H1 (cell line): ENCODE measurements at regions not wholly inside any gene's neighbourhood (a gene's known extent, or its start where the extent isn't known, plus 50 kb on each side); places are given as distances from the start of the nearest gene placed in this dataset.

Source experiments
- CTCF ChIA-PET: fragments of 300-600 bp; sonication (Branson Sonifier 250); formaldehyde crosslinking; loops from one replicate; lab custom pipeline; 2021; ENCODE audit not compliant: partially characterized antibody; lab: Charles Lee
- POLR2A ChIA-PET: fragments of 300-600 bp; sonication (Branson Sonifier 250); formaldehyde crosslinking; loops from one replicate; lab custom pipeline; 2021; ENCODE audit warnings: inconsistent platforms; ENCODE audit not compliant: partially characterized antibody; lab: Charles Lee
- DNase-seq, 2 experiments: peaks; one replicate each; pipeline versions ENCODE4 v3.0.0 to v3.0.0-alpha.2; 2010 to 2022; ENCODE audit warnings: low spot score in 2 of 2, low read depth in 1 of 2, mixed read lengths in 1 of 2
- FAIRE-seq: peaks from 2 replicates; lab custom pipeline; 2011; peaks lifted over from hg19 to GRCh38; lab: Jason Lieb, UNC
- H2AFZ ChIP-seq: 2 replicates; pipeline ENCODE4 v1.8.1; 2012; ENCODE audit warnings: low read length, inconsistent platforms
- H2AK5ac ChIP-seq: 2 replicates; pipeline ENCODE4 v1.6.1; 2013; ENCODE audit warnings: low read depth, low read length
- H2BK120ac ChIP-seq: replicated peaks from 2 replicates; pipeline ENCODE3; 2013; ENCODE audit warnings: low read depth, low read length, inconsistent platforms
- H2BK12ac ChIP-seq: 2 replicates; pipeline ENCODE4 v1.6.1; 2013; ENCODE audit warnings: low read depth, low read length
- H2BK15ac ChIP-seq: 2 replicates; pipeline ENCODE4 v1.6.1; 2013; ENCODE audit warnings: low read length
- H2BK20ac ChIP-seq: 2 replicates; pipeline ENCODE4 v1.6.1; 2013; ENCODE audit warnings: low read length
- H2BK5ac ChIP-seq: 2 replicates; pipeline ENCODE4 v1.6.1; 2013; ENCODE audit warnings: low read depth, low read length
- H3K14ac ChIP-seq: 2 replicates; pipeline ENCODE4 v1.6.1; 2013; ENCODE audit warnings: inconsistent platforms; ENCODE audit not compliant: insufficient read length
- H3K18ac ChIP-seq: 2 replicates; pipeline ENCODE4 v1.6.1; 2013; ENCODE audit warnings: low read length; ENCODE audit errors: extremely low read depth
- H3K23ac ChIP-seq: 2 replicates; pipeline ENCODE4 v1.6.1; 2013; ENCODE audit warnings: inconsistent platforms; ENCODE audit not compliant: insufficient read length
- H3K23me2 ChIP-seq: 2 replicates; pipeline ENCODE4 v1.6.1; 2013; ENCODE audit warnings: low read depth, low read length
- H3K27ac ChIP-seq: 2 replicates; pipeline ENCODE4 v1.6.1; 2011; ENCODE audit warnings: low read depth, low read length, inconsistent platforms
- H3K27me3 ChIP-seq, 4 experiments: replicated peaks in 1 of 4; 1 replicate in 1 of 4; 2 replicates in 3 of 4; pipeline versions ENCODE4 v1.6.1 to v1.8.1; 2011 to 2013; ENCODE audit warnings: low read length in 3 of 4, mild to moderate bottlenecking in 3 of 4, inconsistent platforms in 2 of 4, mixed read lengths in 2 of 4, moderate library complexity in 1 of 4; ENCODE audit not compliant: control insufficient read depth in 3 of 4, insufficient read depth in 3 of 4; ENCODE audit errors: extremely low read depth in 1 of 4
- H3K36me3 ChIP-seq, 4 experiments: 2 replicates each; pipeline versions ENCODE4 v1.6.1 to v1.8.1; 2011 to 2013; ENCODE audit warnings: mild to moderate bottlenecking in 4 of 4, low read length in 3 of 4, moderate library complexity in 2 of 4, control low read depth in 1 of 4, inconsistent platforms in 1 of 4; ENCODE audit not compliant: insufficient read depth in 4 of 4, control insufficient read depth in 2 of 4
- H3K4ac ChIP-seq: replicated peaks from 2 replicates; pipeline ENCODE3; 2013; ENCODE audit warnings: low read length, low read depth, mixed read lengths, inconsistent platforms; ENCODE audit not compliant: insufficient read length
- H3K4me1 ChIP-seq, 4 experiments: replicated peaks in 1 of 4; 1 replicate in 1 of 4; 2 replicates in 3 of 4; pipeline versions ENCODE4 v1.6.1 to v1.8.1; 2011 to 2013; ENCODE audit warnings: low read length in 3 of 4, inconsistent platforms in 2 of 4, mixed read lengths in 1 of 4; ENCODE audit not compliant: insufficient read depth in 4 of 4, control insufficient read depth in 3 of 4
- H3K4me2 ChIP-seq, 2 experiments: 2 replicates each; pipeline versions ENCODE4 v1.6.1 to v1.8.1; 2011 to 2013; ENCODE audit warnings: low read depth in 2 of 2, low read length in 2 of 2, control low read depth in 1 of 2, inconsistent platforms in 1 of 2, mild to moderate bottlenecking in 1 of 2; ENCODE audit not compliant: insufficient read depth in 1 of 2
- H3K4me3 ChIP-seq, 4 experiments: fragments of 200-600, 300-600 bp in 1 of 4; sonication (generic), shearing (Covaris generic), sonication (Bioruptor Twin) in 1 of 4; 2 replicates each; pipeline versions ENCODE4 v1.5.1 to v1.8.1; 2011 to 2016; ENCODE audit warnings: low read length in 4 of 4, low read depth in 3 of 4, control low read depth in 2 of 4, inconsistent platforms in 2 of 4, mild to moderate bottlenecking in 2 of 4, mixed read lengths in 1 of 4, moderate library complexity in 1 of 4; ENCODE audit not compliant: insufficient read depth in 2 of 4; ENCODE audit errors: extremely low read depth in 1 of 4
- H3K56ac ChIP-seq: replicated peaks from 2 replicates; pipeline ENCODE3; 2013; ENCODE audit warnings: low read depth, mild to moderate bottlenecking, mixed read lengths, low read length, inconsistent platforms; ENCODE audit not compliant: insufficient read length
- H3K79me1 ChIP-seq: 2 replicates; pipeline ENCODE4 v1.6.1; 2013; ENCODE audit warnings: low read depth, low read length, control low read depth
- H3K79me2 ChIP-seq, 2 experiments: 2 replicates each; pipeline versions ENCODE4 v1.6.1 to v1.8.1; 2012 to 2013; ENCODE audit warnings: low read length in 2 of 2, mild to moderate bottlenecking in 2 of 2, inconsistent platforms in 1 of 2; ENCODE audit not compliant: insufficient read depth in 2 of 2, control insufficient read depth in 1 of 2
- H3K9ac ChIP-seq, 4 experiments: replicated peaks in 1 of 4; 1 replicate in 1 of 4; 2 replicates in 3 of 4; pipeline versions ENCODE4 v1.6.1 to v1.8.1; 2011 to 2013; ENCODE audit warnings: low read depth in 3 of 4, low read length in 3 of 4, control low read depth in 2 of 4, mild to moderate bottlenecking in 2 of 4, moderate library complexity in 2 of 4, inconsistent platforms in 1 of 4; ENCODE audit errors: extremely low read depth in 1 of 4
- H3K9me3 ChIP-seq, 2 experiments: 2 replicates each; pipeline versions ENCODE4 v1.6.1 to v1.8.1; 2012 to 2013; ENCODE audit warnings: mild to moderate bottlenecking in 2 of 2, moderate library complexity in 2 of 2, control low read depth in 1 of 2, inconsistent platforms in 1 of 2, low read depth in 1 of 2, low read length in 1 of 2, mixed read lengths in 1 of 2; ENCODE audit not compliant: insufficient read depth in 2 of 2
- H4K20me1 ChIP-seq, 2 experiments: replicated peaks in 1 of 2; 2 replicates each; pipeline versions ENCODE3 to v1.8.1; 2011 to 2013; ENCODE audit warnings: inconsistent platforms in 2 of 2, low read length in 2 of 2, mild to moderate bottlenecking in 1 of 2; ENCODE audit not compliant: insufficient read depth in 2 of 2, control insufficient read depth in 1 of 2
- H4K5ac ChIP-seq: 2 replicates; pipeline ENCODE4 v1.6.1; 2013; ENCODE audit warnings: low read length, low read depth, mixed read lengths, inconsistent platforms; ENCODE audit not compliant: insufficient read length
- H4K8ac ChIP-seq: 2 replicates; pipeline ENCODE4 v1.8.0; 2013; ENCODE audit warnings: mild to moderate bottlenecking, moderate library complexity, low read length, inconsistent platforms; ENCODE audit not compliant: insufficient read depth; ENCODE audit errors: extremely low read depth
- H4K91ac ChIP-seq: replicated peaks from 2 replicates; pipeline ENCODE3; 2013; ENCODE audit warnings: low read length, mixed read lengths, inconsistent platforms; ENCODE audit not compliant: insufficient read length
- CBX8 ChIP-seq: fragments of 300-800, 300-1000 bp; sonication (generic); IDR thresholded peaks from 2 replicates; pipeline ENCODE4 v1.7.1; 2016; ENCODE audit warnings: low read depth, low read length, borderline replicate concordance
- KDM4A ChIP-seq: IDR thresholded peaks from one replicate; pipeline ENCODE4 v1.7.1; 2012; ENCODE audit warnings: low read depth, mild to moderate bottlenecking, moderate library complexity, low read length, inconsistent platforms; ENCODE audit not compliant: severe bottlenecking
- WGBS, 2 experiments: shearing (Covaris generic) in 1 of 2; methylation state at CpG; one replicate each; pipeline versions ENCODE4 v1.1.6 to v1.1.7; 2013 to 2015; ENCODE audit warnings: low lambda C conversion rate in 2 of 2, mixed read lengths in 2 of 2, inconsistent platforms in 1 of 2, low coverage in 1 of 2, missing lambda C conversion rate in 1 of 2; ENCODE audit not compliant: insufficient replicate concordance in 2 of 2, insufficient coverage in 1 of 2, insufficient read length in 1 of 2; ENCODE audit errors: extremely low coverage in 1 of 2, missing lambda C conversion rate in 1 of 2; 5-methylcytosine and 5-hydroxymethylcytosine counted together

GRCh38 chr11:128291835-128292234 is 295.5 kb downstream of the ETS1 start:
- Histone ChIP-seq H3K9me3 (no peaks in the 10 kb centered on the region), H2BK5ac (no peak overlapping the region), H4K20me1 (no peaks in the 10 kb centered on the region), H3K4me3 (no peak overlapping the region), H3K18ac (no peak overlapping the region), H4K5ac (no peak overlapping the region), H3K23ac (no peak overlapping the region), H3K14ac (no peak overlapping the region), H2BK15ac (no peak overlapping the region), H3K9ac (no peak overlapping the region), H3K4me2 (no peak overlapping the region), H4K8ac (no peak overlapping the region), H3K56ac (no peak overlapping the region), H3K4ac (no peak overlapping the region), H3K4me1 (no peaks in the 10 kb centered on the region), H2BK120ac (no peak overlapping the region), H2BK20ac (no peak overlapping the region), H2BK12ac (no peak overlapping the region), H3K79me2 (no peaks in the 10 kb centered on the region), H3K36me3 (no peaks in the 10 kb centered on the region), H3K79me1 (no peaks in the 10 kb centered on the region), H2AK5ac (no peak overlapping the region), H3K27ac (no peak overlapping the region), H3K23me2 (no peaks in the 10 kb centered on the region), H3K27me3 (no peaks in the 10 kb centered on the region), H4K91ac (no peak overlapping the region)
- POLR2A ChIA-PET: no interaction called here
- DNase-seq: no peak
- CTCF ChIA-PET: interaction anchor here (0.6 to 12.9 kb wide), 5 partner anchors 16 to 340 kb away, joined by 3 to 133 read pairs (median 12); no protein-coding TSS in a partner anchor
- no peak for FAIRE-seq
- WGBS, 2 experiments: 89% methylated on average over 7 of the region's 7 CpGs; no CpG with 5 or more reads in 1 of the 2 experiments
- TF ChIP-seq KDM4A (no peak), CBX8 (no peak)
- TF ChIP-seq, all 59 proteins: peak for 0
- H2AFZ ChIP-seq: no peak overlapping the region
